Large intestine (tissue), 3 donors: ENCODE measurements at regions not wholly inside any gene's neighbourhood (a gene's known extent, or its start where the extent isn't known, plus 50 kb on each side); places are given as distances from the start of the nearest gene placed in this dataset.

Experiments
- DNase-seq, 2 donors: peaks; one replicate each; pipeline versions ENCODE4 v3.0.0 to v3.0.0-alpha.2; 2013
- H3K27ac ChIP-seq: one replicate; pipeline ENCODE4 v1.5.1; 2013; ENCODE audit warnings: low read length
- H3K27me3 ChIP-seq: 2 replicates; pipeline ENCODE4 v1.6.1; 2013; ENCODE audit warnings: low read length; ENCODE audit not compliant: control insufficient read depth, insufficient read depth
- H3K36me3 ChIP-seq: 2 replicates; pipeline ENCODE4 v1.6.1; 2013; ENCODE audit warnings: low read length; ENCODE audit not compliant: control insufficient read depth, insufficient read depth
- H3K4me1 ChIP-seq: one replicate; pipeline ENCODE4 v1.6.1; 2013; ENCODE audit warnings: low read length; ENCODE audit not compliant: control insufficient read depth, insufficient read depth
- H3K4me3 ChIP-seq: one replicate; pipeline ENCODE4 v1.5.1; 2013; ENCODE audit warnings: low read length
- H3K9me3 ChIP-seq: one replicate; pipeline ENCODE4 v1.6.1; 2013; ENCODE audit warnings: mild to moderate bottlenecking, low read depth, low read length, moderate library complexity; ENCODE audit not compliant: control insufficient read depth
- WGBS: methylation state at CpG from one replicate; pipeline ENCODE4 v1.1.5; 2013; ENCODE audit warnings: low lambda C conversion rate; ENCODE audit not compliant: insufficient coverage; 5-methylcytosine and 5-hydroxymethylcytosine counted together

- no peak overlapping the region for H3K4me3 ChIP-seq
- no peak for DNase-seq
- no peaks in the 10 kb centered on the region for H3K36me3 ChIP-seq
- peaks cover 4% of the 10 kb centered on the region for H3K9me3 ChIP-seq
- no peaks in the 10 kb centered on the region for H3K4me1 ChIP-seq
- no peaks in the 10 kb centered on the region for H3K27me3 ChIP-seq
- H3K27ac ChIP-seq = no peak overlapping the region
- WGBS = 100% methylated on average over 1 of the region's 2 CpGs
These were observed 110.0 kb upstream of the PRR16 start for GRCh38 chr5:120354126-120354525.

GRCh38 chr5:120358949-120359348 is 105.2 kb upstream of the PRR16 start:
- DNase-seq = no peak
- no peaks in the 10 kb centered on the region for H3K4me1 ChIP-seq
- no peak overlapping the region for H3K4me3 ChIP-seq
- no peaks in the 10 kb centered on the region for H3K9me3 ChIP-seq
- no CpG with 5 or more reads among the region's 3 CpGs for WGBS
- H3K27me3 ChIP-seq = no peaks in the 10 kb centered on the region
- no peaks in the 10 kb centered on the region for H3K36me3 ChIP-seq
- H3K27ac ChIP-seq = no peak overlapping the region

- Histone ChIP-seq H3K27me3 (no peaks in the 10 kb centered on the region), H3K4me3 (no peak overlapping the region), H3K4me1 (no peaks in the 10 kb centered on the region), H3K36me3 (no peaks in the 10 kb centered on the region), H3K9me3 (no peaks in the 10 kb centered on the region), H3K27ac (no peak overlapping the region)
- WGBS = 100% methylated on average over 1 of the region's 3 CpGs
- DNase-seq = no peak
These were observed 102.2 kb upstream of the PRR16 start for GRCh38 chr5:120361941-120362340.

- no peak for DNase-seq
- no peaks in the 10 kb centered on the region for H3K36me3 ChIP-seq
These were observed 101.7 kb upstream of the PRR16 start for GRCh38 chr5:120362426-120362825.

GRCh38 chr5:120365656-120366446 is 98.2 kb upstream of the PRR16 start:
- H3K27ac ChIP-seq = no peak overlapping the region
- no CpG with 5 or more reads among the region's 7 CpGs for WGBS
- no peaks in the 10 kb centered on the region for H3K27me3 ChIP-seq
- H3K9me3 ChIP-seq = peaks cover 5% of the 10 kb centered on the region
- H3K4me1 ChIP-seq = no peaks in the 10 kb centered on the region
- no peak for DNase-seq
- H3K4me3 ChIP-seq = no peak overlapping the region
- no peaks in the 10 kb centered on the region for H3K36me3 ChIP-seq

More at GRCh38 chr5:120362426-120362825, 101.7 kb upstream of the PRR16 start:
- no CpG with 5 or more reads among the region's 5 CpGs for WGBS
- Histone ChIP-seq H3K27me3 (no peaks in the 10 kb centered on the region), H3K27ac (no peak overlapping the region), H3K4me1 (no peaks in the 10 kb centered on the region), H3K4me3 (no peak overlapping the region), H3K9me3 (no peaks in the 10 kb centered on the region)

GRCh38 chr5:120367896-120368634 is 96.0 kb upstream of the PRR16 start:
- no peaks in the 10 kb centered on the region for H3K36me3 ChIP-seq
- H3K27ac ChIP-seq = no peak overlapping the region
- no peak overlapping the region for H3K4me3 ChIP-seq
- DNase-seq = no peak
- peaks cover 5% of the 10 kb centered on the region for H3K9me3 ChIP-seq
- no peaks in the 10 kb centered on the region for H3K27me3 ChIP-seq
- H3K4me1 ChIP-seq = no peaks in the 10 kb centered on the region
- 80% methylated on average over 2 of the region's 13 CpGs for WGBS

GRCh38 chr5:120368923-120369715 is 95.0 kb upstream of the PRR16 start:
- H3K9me3 ChIP-seq = peaks cover 5% of the 10 kb centered on the region
- no peak overlapping the region for H3K4me3 ChIP-seq
- no CpG with 5 or more reads among the region's 8 CpGs for WGBS
- no peak for DNase-seq
- no peak overlapping the region for H3K27ac ChIP-seq
- no peaks in the 10 kb centered on the region for H3K27me3 ChIP-seq
- no peaks in the 10 kb centered on the region for H3K4me1 ChIP-seq
- no peaks in the 10 kb centered on the region for H3K36me3 ChIP-seq

GRCh38 chr5:120372899-120373298 is 91.2 kb upstream of the PRR16 start:
- no peak for DNase-seq
- Histone ChIP-seq H3K4me1 (no peaks in the 10 kb centered on the region), H3K27ac (no peak overlapping the region), H3K27me3 (no peaks in the 10 kb centered on the region), H3K4me3 (no peak overlapping the region), H3K36me3 (no peaks in the 10 kb centered on the region), H3K9me3 (peaks cover 5% of the 10 kb centered on the region)
- whole genome bisulfite sequencing = no CpG with 5 or more reads among the region's 3 CpGs

GRCh38 chr5:120375248-120375647 is 88.9 kb upstream of the PRR16 start:
- Histone ChIP-seq H3K4me1 (no peaks in the 10 kb centered on the region), H3K27me3 (no peaks in the 10 kb centered on the region), H3K27ac (no peak overlapping the region), H3K9me3 (no peaks in the 10 kb centered on the region), H3K36me3 (no peaks in the 10 kb centered on the region), H3K4me3 (no peak overlapping the region)
- 80% methylated on average over 1 of the region's 1 CpG for WGBS
- DNase-seq = no peak

GRCh38 chr5:120380644-120381043 is 83.5 kb upstream of the PRR16 start:
- no peaks in the 10 kb centered on the region for H3K9me3 ChIP-seq
- no peaks in the 10 kb centered on the region for H3K4me1 ChIP-seq
- DNase-seq = no peak
- H3K36me3 ChIP-seq = no peaks in the 10 kb centered on the region
- H3K27me3 ChIP-seq = no peaks in the 10 kb centered on the region
- 86% methylated on average over 1 of the region's 1 CpG for WGBS
- H3K4me3 ChIP-seq = no peak overlapping the region
- no peak overlapping the region for H3K27ac ChIP-seq
